GM23338 (cell line): ENCODE measurements at regions not wholly inside any gene's neighbourhood (a gene's known extent, or its start where the extent isn't known, plus 50 kb on each side); places are given as distances from the start of the nearest gene placed in this dataset.

Experiments
- ATAC-seq: fragments of 200-7000 bp; cut with Tn5 transposase; 3 replicates; pipeline ENCODE4 v1.9.1; 2020
- DNase-seq: peaks from one replicate; pipeline ENCODE4 v3.0.0-alpha.2; 2015; ENCODE audit warnings: low spot score
- H2AFZ ChIP-seq: fragments of 200-600 bp; sonication (generic); 2 replicates; pipeline ENCODE4 v1.8.0; 2016; ENCODE audit warnings: antibody characterized with exemption, mild to moderate bottlenecking, moderate library complexity
- H3F3A ChIP-seq: fragments of 200-600 bp; sonication (generic); replicated peaks from 2 replicates; pipeline ENCODE4 v1.8.0; 2017; ENCODE audit warnings: antibody characterized with exemption, mixed run types, low read depth
- H3K27ac ChIP-seq: fragments of 200-600 bp; sonication (generic); 2 replicates; pipeline ENCODE4 v1.6.1; 2016; ENCODE audit warnings: low read depth
- H3K27me3 ChIP-seq: fragments of 200-600 bp; sonication (generic); 2 replicates; pipeline ENCODE4 v1.8.0; 2016; ENCODE audit warnings: mild to moderate bottlenecking, mixed run types, moderate library complexity; ENCODE audit not compliant: insufficient read depth
- H3K36me3 ChIP-seq: fragments of 200-600 bp; sonication (generic); 2 replicates; pipeline ENCODE4 v1.8.0; 2016; ENCODE audit warnings: mild to moderate bottlenecking; ENCODE audit not compliant: insufficient read depth
- H3K4me1 ChIP-seq: fragments of 200-600 bp; sonication (generic); 2 replicates; pipeline ENCODE4 v1.8.0; 2016; ENCODE audit warnings: mild to moderate bottlenecking, moderate library complexity; ENCODE audit not compliant: insufficient read depth
- H3K4me2 ChIP-seq: fragments of 200-600 bp; sonication (generic); 2 replicates; pipeline ENCODE4 v1.7.1; 2017; ENCODE audit warnings: mixed run types
- H3K4me3 ChIP-seq: fragments of 200-600 bp; sonication (generic); 2 replicates; pipeline ENCODE4 v1.6.1; 2016; ENCODE audit warnings: mixed run types
- H3K79me2 ChIP-seq: fragments of 200-600 bp; sonication (generic); replicated peaks from 2 replicates; pipeline ENCODE4 v1.8.0; 2017; ENCODE audit warnings: mild to moderate bottlenecking; ENCODE audit not compliant: insufficient read depth
- H3K9me2 ChIP-seq: fragments of 200-600 bp; sonication (generic); 2 replicates; pipeline ENCODE4 v1.8.0; 2017; ENCODE audit not compliant: insufficient read depth
- H4K20me1 ChIP-seq: fragments of 200-600 bp; sonication (generic); replicated peaks from 2 replicates; pipeline ENCODE4 v1.8.0; 2017; ENCODE audit warnings: mild to moderate bottlenecking; ENCODE audit not compliant: insufficient read depth
- H3K27ac Mint-ChIP-seq: 2 replicates; pipeline ENCODE4 v1.8.0; 2020; ENCODE audit warnings: inconsistent platforms, mild to moderate bottlenecking, moderate library complexity, mixed read lengths
- H3K27me3 Mint-ChIP-seq: 3 replicates; pipeline ENCODE4 v1.8.0; 2022; ENCODE audit warnings: low read depth, mild to moderate bottlenecking, moderate library complexity, mixed read lengths, inconsistent platforms; ENCODE audit not compliant: insufficient read depth, poor library complexity
- H3K36me3 Mint-ChIP-seq: 3 replicates; pipeline ENCODE4 v1.8.0; 2021; ENCODE audit warnings: low read depth, mild to moderate bottlenecking, inconsistent platforms, moderate library complexity, mixed read lengths
- H3K4me1 Mint-ChIP-seq: 3 replicates; pipeline ENCODE4 v1.8.0; 2020; ENCODE audit warnings: mild to moderate bottlenecking, inconsistent platforms, mixed read lengths
- H3K4me3 Mint-ChIP-seq: 3 replicates; pipeline ENCODE4 v1.8.0; 2021; ENCODE audit warnings: moderate library complexity, mild to moderate bottlenecking, inconsistent platforms, mixed read lengths
- H3K9me3 Mint-ChIP-seq: 3 replicates; pipeline ENCODE4 v1.8.0; 2020; ENCODE audit warnings: moderate library complexity, mild to moderate bottlenecking, inconsistent platforms, mixed read lengths
- CREB1 ChIP-seq: fragments of 250-450 bp; sonication (Bioruptor Pico); IDR thresholded peaks from 2 replicates; pipeline ENCODE4 v1.5.0; 2020; ENCODE audit warnings: low read depth, mild to moderate bottlenecking, moderate library complexity
- EZH2 ChIP-seq: fragments of 200-600 bp; sonication (generic); IDR thresholded peaks from one replicate; pipeline ENCODE4 v1.8.0; 2017; ENCODE audit warnings: antibody characterized with exemption, mild to moderate bottlenecking, low read depth; ENCODE audit not compliant: unreplicated experiment
- EZH2phosphoT487 ChIP-seq: fragments of 200-600 bp; sonication (generic); IDR thresholded peaks from one replicate; pipeline ENCODE4 v1.8.1; 2018; ENCODE audit warnings: antibody characterized with exemption; ENCODE audit not compliant: unreplicated experiment
- JUNB ChIP-seq: IDR thresholded peaks from one replicate; pipeline ENCODE4 v1.6.1; 2016; ENCODE audit warnings: antibody characterized with exemption; ENCODE audit not compliant: unreplicated experiment
- POLR2AphosphoS5 ChIP-seq: IDR thresholded peaks from 2 replicates; pipeline ENCODE4 v1.6.1; 2016; ENCODE audit warnings: antibody characterized with exemption, low read depth
- STAT1 ChIP-seq: IDR thresholded peaks from one replicate; pipeline ENCODE4 v1.6.1; 2016; ENCODE audit warnings: antibody characterized with exemption; ENCODE audit not compliant: unreplicated experiment
- ZNF114 ChIP-seq: fragments of 250-450 bp; sonication (Bioruptor Pico); IDR thresholded peaks from 2 replicates; pipeline ENCODE4 v1.5.0; 2020; ENCODE audit warnings: mild to moderate bottlenecking, moderate library complexity
- TF ChIP-seq, protein P1 (sequence below): fragments of 250-450 bp; sonication (Bioruptor Pico); IDR thresholded peaks from 2 replicates; pipeline ENCODE4 v1.5.0; 2020; ENCODE audit warnings: mild to moderate bottlenecking, moderate library complexity
- TF ChIP-seq, protein P2 (sequence below): IDR thresholded peaks from 2 replicates; pipeline ENCODE4 v1.6.1; 2016; ENCODE audit warnings: antibody characterized with exemption
- TF ChIP-seq, protein P3 (sequence below): IDR thresholded peaks from one replicate; pipeline ENCODE4 v1.6.1; 2018; ENCODE audit warnings: antibody characterized with exemption; ENCODE audit not compliant: unreplicated experiment

DNA sequence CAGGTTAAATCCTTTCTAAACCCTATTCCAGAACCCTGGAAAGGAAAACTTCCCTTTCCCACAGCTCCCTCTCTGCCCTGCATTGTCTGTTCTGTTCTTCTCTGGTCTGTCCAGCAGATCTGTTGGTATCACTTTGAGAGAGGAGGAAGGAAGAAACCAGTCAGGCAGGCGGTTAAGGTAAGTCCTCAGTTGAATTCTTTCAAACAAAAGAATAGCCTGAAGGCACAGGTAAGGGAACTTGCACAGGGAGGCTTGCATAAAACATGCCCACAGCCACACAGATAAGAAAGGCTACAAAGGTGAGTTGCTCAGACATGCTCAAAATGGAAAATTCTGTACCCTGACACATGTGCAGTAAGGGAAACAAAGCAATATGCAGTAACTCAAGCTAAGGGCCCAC lies 595.7 kb upstream of the CDH5 start (continued):
- TF ChIP-seq, protein P1, sequence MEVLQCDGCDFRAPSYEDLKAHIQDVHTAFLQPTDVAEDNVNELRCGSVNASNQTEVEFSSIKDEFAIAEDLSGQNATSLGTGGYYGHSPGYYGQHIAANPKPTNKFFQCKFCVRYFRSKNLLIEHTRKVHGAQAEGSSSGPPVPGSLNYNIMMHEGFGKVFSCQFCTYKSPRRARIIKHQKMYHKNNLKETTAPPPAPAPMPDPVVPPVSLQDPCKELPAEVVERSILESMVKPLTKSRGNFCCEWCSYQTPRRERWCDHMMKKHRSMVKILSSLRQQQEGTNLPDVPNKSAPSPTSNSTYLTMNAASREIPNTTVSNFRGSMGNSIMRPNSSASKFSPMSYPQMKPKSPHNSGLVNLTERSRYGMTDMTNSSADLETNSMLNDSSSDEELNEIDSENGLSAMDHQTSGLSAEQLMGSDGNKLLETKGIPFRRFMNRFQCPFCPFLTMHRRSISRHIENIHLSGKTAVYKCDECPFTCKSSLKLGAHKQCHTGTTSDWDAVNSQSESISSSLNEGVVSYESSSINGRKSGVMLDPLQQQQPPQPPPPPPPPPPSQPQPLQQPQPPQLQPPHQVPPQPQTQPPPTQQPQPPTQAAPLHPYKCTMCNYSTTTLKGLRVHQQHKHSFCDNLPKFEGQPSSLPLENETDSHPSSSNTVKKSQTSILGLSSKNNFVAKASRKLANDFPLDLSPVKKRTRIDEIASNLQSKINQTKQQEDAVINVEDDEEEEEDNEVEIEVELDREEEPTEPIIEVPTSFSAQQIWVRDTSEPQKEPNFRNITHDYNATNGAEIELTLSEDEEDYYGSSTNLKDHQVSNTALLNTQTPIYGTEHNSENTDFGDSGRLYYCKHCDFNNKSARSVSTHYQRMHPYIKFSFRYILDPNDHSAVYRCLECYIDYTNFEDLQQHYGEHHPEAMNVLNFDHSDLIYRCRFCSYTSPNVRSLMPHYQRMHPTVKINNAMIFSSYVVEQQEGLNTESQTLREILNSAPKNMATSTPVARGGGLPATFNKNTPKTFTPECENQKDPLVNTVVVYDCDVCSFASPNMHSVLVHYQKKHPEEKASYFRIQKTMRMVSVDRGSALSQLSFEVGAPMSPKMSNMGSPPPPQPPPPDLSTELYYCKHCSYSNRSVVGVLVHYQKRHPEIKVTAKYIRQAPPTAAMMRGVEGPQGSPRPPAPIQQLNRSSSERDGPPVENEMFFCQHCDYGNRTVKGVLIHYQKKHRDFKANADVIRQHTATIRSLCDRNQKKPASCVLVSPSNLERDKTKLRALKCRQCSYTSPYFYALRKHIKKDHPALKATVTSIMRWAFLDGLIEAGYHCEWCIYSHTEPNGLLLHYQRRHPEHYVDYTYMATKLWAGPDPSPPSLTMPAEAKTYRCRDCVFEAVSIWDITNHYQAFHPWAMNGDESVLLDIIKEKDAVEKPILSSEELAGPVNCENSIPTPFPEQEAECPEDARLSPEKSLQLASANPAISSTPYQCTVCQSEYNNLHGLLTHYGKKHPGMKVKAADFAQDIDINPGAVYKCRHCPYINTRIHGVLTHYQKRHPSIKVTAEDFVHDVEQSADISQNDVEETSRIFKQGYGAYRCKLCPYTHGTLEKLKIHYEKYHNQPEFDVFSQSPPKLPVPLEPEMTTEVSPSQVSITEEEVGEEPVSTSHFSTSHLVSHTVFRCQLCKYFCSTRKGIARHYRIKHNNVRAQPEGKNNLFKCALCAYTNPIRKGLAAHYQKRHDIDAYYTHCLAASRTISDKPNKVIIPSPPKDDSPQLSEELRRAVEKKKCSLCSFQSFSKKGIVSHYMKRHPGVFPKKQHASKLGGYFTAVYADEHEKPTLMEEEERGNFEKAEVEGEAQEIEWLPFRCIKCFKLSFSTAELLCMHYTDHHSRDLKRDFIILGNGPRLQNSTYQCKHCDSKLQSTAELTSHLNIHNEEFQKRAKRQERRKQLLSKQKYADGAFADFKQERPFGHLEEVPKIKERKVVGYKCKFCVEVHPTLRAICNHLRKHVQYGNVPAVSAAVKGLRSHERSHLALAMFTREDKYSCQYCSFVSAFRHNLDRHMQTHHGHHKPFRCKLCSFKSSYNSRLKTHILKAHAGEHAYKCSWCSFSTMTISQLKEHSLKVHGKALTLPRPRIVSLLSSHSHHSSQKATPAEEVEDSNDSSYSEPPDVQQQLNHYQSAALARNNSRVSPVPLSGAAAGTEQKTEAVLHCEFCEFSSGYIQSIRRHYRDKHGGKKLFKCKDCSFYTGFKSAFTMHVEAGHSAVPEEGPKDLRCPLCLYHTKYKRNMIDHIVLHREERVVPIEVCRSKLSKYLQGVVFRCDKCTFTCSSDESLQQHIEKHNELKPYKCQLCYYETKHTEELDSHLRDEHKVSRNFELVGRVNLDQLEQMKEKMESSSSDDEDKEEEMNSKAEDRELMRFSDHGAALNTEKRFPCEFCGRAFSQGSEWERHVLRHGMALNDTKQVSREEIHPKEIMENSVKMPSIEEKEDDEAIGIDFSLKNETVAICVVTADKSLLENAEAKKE (CRISPR knock-in tag): no peak
- TF ChIP-seq ZNF114 (CRISPR knock-in tag) (no peak), STAT1 (no peak)

DNA sequence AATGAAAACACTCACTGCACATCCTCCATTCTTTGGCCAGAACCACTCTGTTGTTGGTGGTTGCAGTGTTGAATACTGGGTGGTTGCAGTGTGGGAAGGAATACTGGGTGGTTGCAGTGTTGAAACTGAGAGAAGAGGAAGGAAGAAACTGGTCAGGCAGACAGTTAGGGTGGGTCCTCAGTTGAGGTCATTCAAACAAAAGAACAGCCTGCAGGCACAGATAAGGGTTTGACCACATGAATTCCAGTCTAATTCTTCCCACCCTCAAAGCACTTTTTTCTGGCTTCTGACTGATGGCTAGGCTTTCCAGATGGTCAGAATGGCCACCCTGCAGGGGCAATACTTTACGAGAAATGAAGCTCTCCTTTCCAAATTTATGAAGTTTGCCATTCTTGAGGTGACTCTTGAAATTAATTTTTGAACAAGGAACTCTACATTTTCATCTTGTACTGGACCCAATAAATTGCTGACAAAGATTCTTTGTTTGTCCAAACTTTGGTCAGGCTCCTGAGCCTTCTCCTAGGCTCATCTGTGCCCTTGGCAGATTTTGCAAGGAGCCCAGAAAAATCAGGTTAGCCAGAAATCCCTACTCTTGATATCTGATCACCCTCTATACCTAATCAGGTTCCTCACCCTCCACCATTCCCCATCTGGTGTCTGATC lies 596.6 kb upstream of the CDH5 start:
- H3K4me2 ChIP-seq: no peak overlapping the region
- H3K27me3 Mint-ChIP-seq: peaks cover 16% of the 10 kb centered on the region
- ATAC-seq: no peak
- TF ChIP-seq EZH2: no peak
- no peak for TF ChIP-seq ZNF114 (CRISPR knock-in tag)
- no peak for TF ChIP-seq CREB1 (CRISPR knock-in tag)
- TF ChIP-seq JUNB: no peak
- TF ChIP-seq, protein P2, sequence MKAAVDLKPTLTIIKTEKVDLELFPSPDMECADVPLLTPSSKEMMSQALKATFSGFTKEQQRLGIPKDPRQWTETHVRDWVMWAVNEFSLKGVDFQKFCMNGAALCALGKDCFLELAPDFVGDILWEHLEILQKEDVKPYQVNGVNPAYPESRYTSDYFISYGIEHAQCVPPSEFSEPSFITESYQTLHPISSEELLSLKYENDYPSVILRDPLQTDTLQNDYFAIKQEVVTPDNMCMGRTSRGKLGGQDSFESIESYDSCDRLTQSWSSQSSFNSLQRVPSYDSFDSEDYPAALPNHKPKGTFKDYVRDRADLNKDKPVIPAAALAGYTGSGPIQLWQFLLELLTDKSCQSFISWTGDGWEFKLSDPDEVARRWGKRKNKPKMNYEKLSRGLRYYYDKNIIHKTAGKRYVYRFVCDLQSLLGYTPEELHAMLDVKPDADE: no peak
- TF ChIP-seq POLR2AphosphoS5: no peak
- no peak for TF ChIP-seq EZH2phosphoT487
- TF ChIP-seq, protein P3, sequence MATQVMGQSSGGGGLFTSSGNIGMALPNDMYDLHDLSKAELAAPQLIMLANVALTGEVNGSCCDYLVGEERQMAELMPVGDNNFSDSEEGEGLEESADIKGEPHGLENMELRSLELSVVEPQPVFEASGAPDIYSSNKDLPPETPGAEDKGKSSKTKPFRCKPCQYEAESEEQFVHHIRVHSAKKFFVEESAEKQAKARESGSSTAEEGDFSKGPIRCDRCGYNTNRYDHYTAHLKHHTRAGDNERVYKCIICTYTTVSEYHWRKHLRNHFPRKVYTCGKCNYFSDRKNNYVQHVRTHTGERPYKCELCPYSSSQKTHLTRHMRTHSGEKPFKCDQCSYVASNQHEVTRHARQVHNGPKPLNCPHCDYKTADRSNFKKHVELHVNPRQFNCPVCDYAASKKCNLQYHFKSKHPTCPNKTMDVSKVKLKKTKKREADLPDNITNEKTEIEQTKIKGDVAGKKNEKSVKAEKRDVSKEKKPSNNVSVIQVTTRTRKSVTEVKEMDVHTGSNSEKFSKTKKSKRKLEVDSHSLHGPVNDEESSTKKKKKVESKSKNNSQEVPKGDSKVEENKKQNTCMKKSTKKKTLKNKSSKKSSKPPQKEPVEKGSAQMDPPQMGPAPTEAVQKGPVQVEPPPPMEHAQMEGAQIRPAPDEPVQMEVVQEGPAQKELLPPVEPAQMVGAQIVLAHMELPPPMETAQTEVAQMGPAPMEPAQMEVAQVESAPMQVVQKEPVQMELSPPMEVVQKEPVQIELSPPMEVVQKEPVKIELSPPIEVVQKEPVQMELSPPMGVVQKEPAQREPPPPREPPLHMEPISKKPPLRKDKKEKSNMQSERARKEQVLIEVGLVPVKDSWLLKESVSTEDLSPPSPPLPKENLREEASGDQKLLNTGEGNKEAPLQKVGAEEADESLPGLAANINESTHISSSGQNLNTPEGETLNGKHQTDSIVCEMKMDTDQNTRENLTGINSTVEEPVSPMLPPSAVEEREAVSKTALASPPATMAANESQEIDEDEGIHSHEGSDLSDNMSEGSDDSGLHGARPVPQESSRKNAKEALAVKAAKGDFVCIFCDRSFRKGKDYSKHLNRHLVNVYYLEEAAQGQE: no peak

More for the DNA sequence above, 596.6 kb upstream of the CDH5 start:
- no peak overlapping the region for H3K4me3 ChIP-seq
- peaks cover 45% of the 10 kb centered on the region for H3K4me1 Mint-ChIP-seq
- H3K79me2 ChIP-seq: no peaks in the 10 kb centered on the region
- H3K9me3 Mint-ChIP-seq: peaks cover 44% of the 10 kb centered on the region
- H3K27ac ChIP-seq: no peak overlapping the region
- H3K36me3 Mint-ChIP-seq: peaks cover 48% of the 10 kb centered on the region
- peaks cover 19% of the 10 kb centered on the region for H3K36me3 ChIP-seq
- H3K4me1 ChIP-seq: peaks cover 33% of the 10 kb centered on the region
- no peak overlapping the region for H2AFZ ChIP-seq
- H4K20me1 ChIP-seq: no peaks in the 10 kb centered on the region
- H3K27ac Mint-ChIP-seq: no peak overlapping the region
- no peak overlapping the region for H3K4me3 Mint-ChIP-seq
- H3K9me2 ChIP-seq: 0 out of 2 replicates have a peak, but pooled peaks cover 11% of the 10 kb centered on the region
- no peak for DNase-seq
- 0 out of 2 replicates have a peak, but pooled peaks cover 8% of the 10 kb centered on the region for H3F3A ChIP-seq
- H3K27me3 ChIP-seq: no peaks in the 10 kb centered on the region
